PC-9 (cell line): ENCODE measurements at regions not wholly inside any gene's neighbourhood (a gene's known extent, or its start where the extent isn't known, plus 50 kb on each side); places are given as distances from the start of the nearest gene placed in this dataset.

Experiments used
- BruUV-seq: library from RNA; stranded (reverse); fragments of 400-500 nt; replicated peaks from 2 replicates; lab custom pipeline; 2021; lab: Mats Ljungman, UMichigan
- CTCF ChIA-PET: fragments of 300-600 bp; sonication (Branson Sonifier 250); formaldehyde crosslinking; loops from one replicate; lab custom pipeline; 2022; ENCODE audit warnings: antibody characterized with exemption; lab: Charles Lee
- POLR2A ChIA-PET: fragments of 300-600 bp; sonication (Branson Sonifier 250); formaldehyde crosslinking; loops from one replicate; lab custom pipeline; 2022; ENCODE audit warnings: antibody characterized with exemption; ENCODE audit not compliant: unreplicated experiment; lab: Charles Lee
- DNase-seq, 2 experiments: peaks; one replicate each; pipeline versions ENCODE4 v3.0.0 to v3.0.0-alpha.2; 2015 to 2022; ENCODE audit warnings: mixed read lengths in 1 of 2
- H2AFZ ChIP-seq: fragments of 200-600 bp; sonication (generic); 2 replicates; pipeline ENCODE4 v1.8.1; 2017; ENCODE audit warnings: antibody characterized with exemption
- H3F3A ChIP-seq: fragments of 200-600 bp; sonication (generic); 2 replicates; pipeline ENCODE4 v1.8.1; 2017; ENCODE audit warnings: antibody characterized with exemption, mild to moderate bottlenecking, low read depth; ENCODE audit not compliant: insufficient read depth
- H3K27ac ChIP-seq: fragments of 200-600 bp; sonication (generic); 2 replicates; pipeline ENCODE4 v1.6.1; 2016; ENCODE audit warnings: mixed run types
- H3K27me3 ChIP-seq: fragments of 200-600 bp; sonication (generic); 2 replicates; pipeline ENCODE4 v1.6.1; 2016; ENCODE audit warnings: low read depth, mixed run types; ENCODE audit not compliant: insufficient read depth
- H3K36me3 ChIP-seq: fragments of 200-600 bp; sonication (generic); 2 replicates; pipeline ENCODE4 v1.6.1; 2016; ENCODE audit warnings: low read depth, mixed run types
- H3K4me1 ChIP-seq: fragments of 200-600 bp; sonication (generic); replicated peaks from 2 replicates; pipeline ENCODE4 v1.6.1; 2016; ENCODE audit warnings: mixed run types; ENCODE audit not compliant: insufficient read depth
- H3K4me2 ChIP-seq: fragments of 200-600 bp; sonication (generic); 2 replicates; pipeline ENCODE4 v1.6.1; 2017; ENCODE audit warnings: mixed run types
- H3K4me3 ChIP-seq: fragments of 200-600 bp; sonication (generic); 2 replicates; pipeline ENCODE4 v1.6.1; 2016; ENCODE audit warnings: mixed run types
- H3K79me2 ChIP-seq: fragments of 200-600 bp; sonication (generic); 2 replicates; pipeline ENCODE4 v1.6.1; 2017; ENCODE audit warnings: low read depth, mixed run types
- H3K9me2 ChIP-seq: fragments of 200-600 bp; sonication (generic); 2 replicates; pipeline ENCODE4 v1.8.1; 2017; ENCODE audit warnings: mild to moderate bottlenecking; ENCODE audit not compliant: insufficient read depth
- H3K9me3 ChIP-seq: fragments of 200-600 bp; sonication (generic); 2 replicates; pipeline ENCODE4 v1.8.1; 2016; ENCODE audit warnings: low read depth; ENCODE audit not compliant: insufficient read depth
- H4K20me1 ChIP-seq: fragments of 200-600 bp; sonication (generic); 2 replicates; pipeline ENCODE4 v1.8.1; 2017; ENCODE audit not compliant: insufficient read depth
- CTCF ChIP-seq: fragments of 200-600 bp; sonication (generic); conservative IDR thresholded peaks from 2 replicates; pipeline ENCODE4 v1.6.1; 2017; ENCODE audit warnings: mixed run types, antibody characterized with exemption, mild to moderate bottlenecking, moderate library complexity
- EZH2 ChIP-seq: fragments of 200-600 bp; sonication (generic); IDR thresholded peaks from 2 replicates; pipeline ENCODE4 v1.8.0; 2017; ENCODE audit warnings: antibody characterized with exemption, low read depth
- intact Hi-C: fragments of 100-400 bp; cut with micrococcal nuclease; formaldehyde crosslinking; loops from one replicate; pipeline ENCODE4 v1.10.0; 2022; ENCODE audit not compliant: unreplicated experiment

- Histone ChIP-seq H3F3A (no peaks in the 10 kb centered on the region), H3K4me3 (no peak overlapping the region), H3K9me3 (no peaks in the 10 kb centered on the region), H2AFZ (no peak overlapping the region), H3K9me2 (no peaks in the 10 kb centered on the region; the same call in 1 of the 2 replicates), H3K79me2 (no peaks in the 10 kb centered on the region), H3K36me3 (no peaks in the 10 kb centered on the region), H3K4me1 (no peaks in the 10 kb centered on the region), H3K4me2 (no peak overlapping the region), H3K27ac (no peak overlapping the region), H3K27me3 (no peaks in the 10 kb centered on the region), H4K20me1 (no peaks in the 10 kb centered on the region)
- no TSS peak for BruUV-seq
- ChIA-PET CTCF (no interaction called here), POLR2A (no interaction called here)
- DNase-seq: no peak
- intact Hi-C loops: no loop called here
- TF ChIP-seq EZH2 (no peak), CTCF (no peak)
Measured at GRCh38 chr4:35052546-35052945, 1191.8 kb downstream of the ARAP2 start.

- no peaks in the 10 kb centered on the region for H3F3A ChIP-seq
Measured at GRCh38 chr4:35063031-35063570, 1181.2 kb downstream of the ARAP2 start.

GRCh38 chr4:35066406-35066805 lies 1177.9 kb downstream of the ARAP2 start:
- no peaks in the 10 kb centered on the region for H3K27me3 ChIP-seq
- TF ChIP-seq EZH2: no peak
- TF ChIP-seq CTCF: no peak
- BruUV-seq: no TSS peak
- H2AFZ ChIP-seq: no peak overlapping the region
- intact Hi-C loops: no loop called here
- H3F3A ChIP-seq: no peaks in the 10 kb centered on the region
- DNase-seq: no peak
- no peaks in the 10 kb centered on the region for H3K4me1 ChIP-seq
- H3K79me2 ChIP-seq: no peaks in the 10 kb centered on the region
- H3K9me3 ChIP-seq: no peaks in the 10 kb centered on the region
- no peaks in the 10 kb centered on the region for H3K9me2 ChIP-seq
- H3K4me2 ChIP-seq: no peak overlapping the region
- H3K27ac ChIP-seq: no peak overlapping the region
- no peak overlapping the region for H3K4me3 ChIP-seq
- ChIA-PET POLR2A (no interaction called here), CTCF (no interaction called here)
- H3K36me3 ChIP-seq: no peaks in the 10 kb centered on the region
- no peaks in the 10 kb centered on the region for H4K20me1 ChIP-seq

More at GRCh38 chr4:35063031-35063570, 1181.2 kb downstream of the ARAP2 start:
- no peak overlapping the region for H3K27ac ChIP-seq
- no peaks in the 10 kb centered on the region for H3K4me1 ChIP-seq
- intact Hi-C loops: no loop called here
- no peaks in the 10 kb centered on the region for H4K20me1 ChIP-seq
- TF ChIP-seq EZH2 (no peak), CTCF (no peak)
- H2AFZ ChIP-seq: no peak overlapping the region
- H3K79me2 ChIP-seq: no peaks in the 10 kb centered on the region
- no peaks in the 10 kb centered on the region for H3K9me3 ChIP-seq
- no peak overlapping the region for H3K4me3 ChIP-seq
- ChIA-PET CTCF (no interaction called here), POLR2A (no interaction called here)
- H3K9me2 ChIP-seq: no peaks in the 10 kb centered on the region
- BruUV-seq: no TSS peak
- no peaks in the 10 kb centered on the region for H3K27me3 ChIP-seq
- H3K4me2 ChIP-seq: no peak overlapping the region
- no peak for DNase-seq
- H3K36me3 ChIP-seq: no peaks in the 10 kb centered on the region
